Stimulated activated CD8-positive, alpha-beta memory T cell treated with anti-CD3 and anti-CD28 coated beads, Interleukin-12 subunit alpha, Interleukin-12 subunit beta, amount 100 ng/mL, for 4 hours (primary cell): ENCODE measurements at regions not wholly inside any gene's neighbourhood (a gene's known extent, or its start where the extent isn't known, plus 50 kb on each side); places are given as distances from the start of the nearest gene placed in this dataset.

Source experiments
- DNase-seq: peaks from one replicate; pipeline ENCODE4 v3.0.0-alpha.2; 2020; ENCODE audit warnings: low read depth

DNA sequence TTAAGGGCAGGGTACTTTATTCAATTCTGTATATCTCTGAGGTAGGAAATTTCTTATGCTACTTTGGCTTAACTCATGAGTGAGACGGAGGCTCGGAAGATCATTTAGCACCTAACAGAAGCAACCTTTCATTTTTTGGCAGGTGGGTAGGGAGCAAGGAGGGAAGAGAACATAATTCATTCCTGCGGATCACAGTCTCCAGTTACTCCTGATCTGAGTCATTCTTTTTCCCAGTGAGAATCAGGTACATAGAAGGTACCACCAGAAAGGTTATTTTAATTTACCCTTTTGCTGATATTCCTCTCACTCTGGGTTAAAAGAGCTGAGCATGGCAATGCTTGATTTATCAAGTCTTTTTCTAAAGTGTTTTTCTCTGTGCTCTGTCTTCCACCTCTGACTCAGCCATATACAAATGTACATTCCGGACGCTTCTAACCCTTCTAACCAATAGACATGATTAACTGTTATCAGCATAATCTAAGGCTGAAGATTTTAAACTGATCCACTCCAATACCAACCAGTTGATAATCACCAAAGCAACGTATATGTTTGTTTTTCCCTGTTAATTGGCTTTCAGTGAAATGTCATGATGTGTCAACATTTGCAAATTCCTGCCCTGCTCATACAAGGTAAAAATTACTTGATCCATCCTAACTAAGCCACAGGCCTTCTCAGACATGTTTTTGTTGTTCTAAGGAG, 271.7 kb downstream of the DUSP10 start:
- DNase-seq, result no peak

DNA sequence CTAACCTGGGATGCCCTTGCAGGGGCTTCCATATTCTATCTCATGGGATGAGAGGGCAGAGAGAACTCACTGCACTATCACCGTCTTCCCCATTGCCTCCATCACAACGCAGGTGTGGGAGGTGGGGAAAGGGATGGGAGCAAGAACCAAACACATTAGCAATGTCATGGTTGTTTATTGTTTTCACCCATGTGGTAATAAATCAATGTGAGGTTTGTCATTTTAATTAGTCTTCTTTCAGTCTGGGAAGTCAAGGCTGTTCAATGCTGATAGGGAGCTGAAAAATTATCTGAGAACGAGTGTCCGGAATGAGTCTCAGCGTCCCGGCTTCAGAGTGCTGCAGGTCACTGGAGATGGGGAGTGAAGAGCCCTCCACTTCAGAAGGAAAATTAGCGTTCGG, 268.5 kb downstream of the DUSP10 start:
- DNase-seq, result no peak

DNA sequence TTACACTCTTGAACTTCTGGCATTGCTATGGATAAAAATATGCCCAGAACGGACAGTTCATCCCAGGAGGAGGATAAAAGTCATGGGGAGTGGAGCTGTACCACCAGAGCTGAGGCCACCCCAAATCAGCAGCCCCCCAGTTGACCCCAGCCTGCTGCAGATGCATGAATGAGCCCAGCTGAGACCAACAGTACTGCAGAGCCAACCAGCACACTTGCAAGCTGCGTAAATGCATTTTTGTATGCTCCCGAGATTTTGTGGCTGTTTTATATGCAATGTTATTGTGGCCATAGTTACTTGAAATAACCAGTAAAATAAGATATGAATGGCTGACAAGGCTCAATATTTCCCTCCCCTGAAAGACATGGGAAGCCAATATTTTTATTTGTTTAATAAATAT, 264.6 kb downstream of the DUSP10 start:
- DNase-seq, result no peak

DNA sequence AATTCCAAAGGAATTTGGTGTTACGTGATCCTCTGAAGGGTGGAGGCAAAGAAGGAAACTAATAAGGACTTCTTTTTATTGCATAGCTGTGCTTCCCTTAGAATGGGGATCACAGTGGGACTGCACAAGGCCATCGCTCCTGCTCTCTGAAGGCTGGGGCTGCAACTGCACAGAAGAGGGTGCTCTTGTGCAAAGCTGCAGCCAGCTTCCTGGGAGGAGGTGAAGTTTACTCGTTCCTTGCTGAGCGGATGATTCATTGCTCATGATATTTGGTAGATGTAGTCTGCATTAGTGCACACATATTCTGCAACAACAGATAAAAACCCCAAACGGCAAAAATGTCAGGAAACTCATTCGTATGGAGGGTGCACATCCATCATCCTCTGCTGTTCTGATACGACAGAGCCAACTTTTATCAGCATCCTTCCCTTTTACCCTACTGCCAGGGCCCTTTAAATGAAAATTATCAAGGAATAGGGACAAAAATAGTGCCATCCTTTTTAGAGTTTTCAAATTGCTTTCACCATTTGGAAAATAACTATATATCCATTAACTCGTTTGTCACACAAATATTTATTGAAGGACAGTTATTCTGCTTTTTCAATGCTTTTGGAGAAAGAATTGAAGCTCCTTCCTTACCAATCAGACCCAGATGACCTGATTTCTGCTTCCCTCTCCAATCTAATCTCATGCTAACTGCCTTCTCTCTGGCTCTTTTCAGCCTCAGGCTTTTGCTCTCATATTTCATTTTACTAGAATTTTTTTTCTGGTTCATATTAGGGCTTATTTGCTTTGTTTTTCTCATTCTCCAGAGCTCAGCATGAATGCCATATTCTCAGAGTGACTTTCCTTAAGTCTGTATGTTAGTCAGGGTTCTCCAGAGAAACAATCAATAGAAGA, 263.6 kb downstream of the DUSP10 start:
- DNase-seq, result peak; percentile 36

DNA sequence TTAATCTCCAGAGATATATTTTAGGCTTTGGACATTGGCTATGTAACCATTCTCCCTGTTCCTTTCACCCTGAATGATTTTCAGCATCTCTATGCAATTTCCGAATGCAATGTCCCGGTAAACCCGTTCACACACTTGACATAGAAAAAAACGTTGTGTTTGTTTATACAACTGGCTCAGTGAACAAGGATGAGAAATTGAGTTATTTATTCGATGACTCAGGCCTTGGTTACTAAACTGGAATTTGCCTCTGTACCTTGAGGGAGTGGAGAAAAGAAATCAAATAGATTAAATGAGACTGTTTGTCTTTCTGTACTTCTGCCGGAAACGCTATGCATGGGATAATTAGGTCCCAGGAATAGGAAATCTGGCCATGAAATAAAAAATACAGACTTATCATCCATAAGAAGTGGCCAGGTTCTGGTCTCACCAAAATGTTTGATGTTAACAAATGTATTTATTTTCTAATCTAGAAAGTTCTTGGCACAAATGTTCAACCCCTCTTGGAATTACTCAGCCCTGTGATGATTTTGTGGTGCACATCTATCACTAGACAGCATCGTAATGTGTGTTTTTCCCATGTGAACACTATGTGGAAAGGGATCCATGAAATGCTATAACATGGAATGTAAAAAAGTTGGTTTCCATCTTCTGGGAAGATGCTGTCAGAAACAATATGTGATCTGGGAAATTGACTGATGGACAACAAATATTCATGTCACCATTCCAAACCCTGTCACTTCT, 253.9 kb downstream of the DUSP10 start:
- DNase-seq, result no peak

DNA sequence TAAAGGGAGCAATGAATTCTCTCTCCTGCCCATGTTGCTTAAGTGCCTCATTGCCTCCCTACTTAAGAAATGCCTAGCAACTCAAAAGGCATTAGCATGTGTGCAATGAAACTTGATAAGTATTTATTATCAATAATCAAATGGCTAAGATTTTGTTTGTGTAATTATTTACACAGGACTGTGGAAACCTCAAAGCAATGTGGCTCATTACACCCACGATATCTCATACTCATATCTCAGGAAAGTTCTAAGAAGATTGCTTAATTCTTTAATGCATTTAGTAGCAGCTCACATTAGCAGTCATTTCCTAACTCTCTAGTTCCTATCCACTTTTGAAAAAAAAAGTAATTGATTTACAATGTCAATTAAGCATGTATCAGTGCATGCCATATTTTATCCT, 253.3 kb downstream of the DUSP10 start:
- DNase-seq, result no peak

DNA sequence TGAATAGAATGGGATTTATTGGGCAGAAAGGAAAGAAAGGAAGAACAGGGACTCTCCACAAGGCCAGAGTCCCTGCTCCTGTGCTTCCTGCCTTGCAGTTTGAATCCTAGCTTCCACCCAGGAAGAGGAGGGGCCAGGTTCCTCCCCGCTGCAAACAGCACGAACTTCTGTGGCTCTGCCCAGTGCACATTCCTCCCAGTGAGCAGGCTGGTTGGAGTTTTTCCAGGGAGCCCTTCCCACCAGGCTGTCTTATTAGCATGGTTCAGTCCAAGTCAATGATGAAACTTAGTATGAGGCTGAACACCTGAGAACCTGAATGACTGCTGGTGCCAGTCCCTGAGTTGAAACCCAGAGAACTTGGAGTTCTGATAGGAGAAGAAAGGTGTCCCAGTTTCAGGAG, 247.2 kb downstream of the DUSP10 start:
- DNase-seq, result no peak

DNA sequence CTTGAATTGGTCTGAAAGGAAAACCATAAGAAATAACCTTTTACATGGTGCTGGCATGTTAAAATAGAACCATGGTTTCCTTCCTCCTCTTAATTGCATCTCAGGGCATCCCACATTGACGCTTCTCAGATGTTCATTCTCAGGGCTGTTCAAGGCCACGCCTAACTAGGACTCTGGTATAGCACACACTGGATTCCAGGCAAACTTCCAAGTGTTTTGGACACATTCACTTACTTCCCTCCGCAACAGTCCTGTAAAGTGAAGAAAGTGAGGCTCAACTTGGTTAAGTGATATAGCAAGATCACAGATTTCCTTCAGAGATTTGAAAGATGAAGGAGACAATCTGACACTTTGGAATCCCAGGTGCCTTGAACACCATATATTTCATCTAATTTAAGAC, 244.8 kb downstream of the DUSP10 start:
- DNase-seq, result no peak

DNA sequence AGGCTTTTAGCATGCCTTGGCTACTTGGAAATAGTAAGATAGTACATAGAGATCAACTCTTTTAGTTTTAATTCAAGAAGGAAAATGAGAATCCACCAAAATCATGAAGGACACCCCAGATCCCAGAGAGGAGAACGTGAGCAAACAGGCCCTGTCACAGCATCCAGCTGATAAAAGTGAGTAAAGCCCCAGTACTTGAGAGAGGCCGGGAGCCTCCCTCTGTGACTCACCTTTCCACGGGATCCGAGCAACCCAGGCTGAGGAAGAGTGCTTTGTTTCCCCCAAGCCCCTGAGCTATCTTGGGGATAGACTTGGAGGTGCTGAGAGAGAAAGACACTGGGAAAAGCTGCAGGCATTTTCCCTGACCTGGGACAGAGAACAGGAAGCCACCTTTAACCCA, 238.6 kb downstream of the DUSP10 start:
- DNase-seq, result no peak

DNA sequence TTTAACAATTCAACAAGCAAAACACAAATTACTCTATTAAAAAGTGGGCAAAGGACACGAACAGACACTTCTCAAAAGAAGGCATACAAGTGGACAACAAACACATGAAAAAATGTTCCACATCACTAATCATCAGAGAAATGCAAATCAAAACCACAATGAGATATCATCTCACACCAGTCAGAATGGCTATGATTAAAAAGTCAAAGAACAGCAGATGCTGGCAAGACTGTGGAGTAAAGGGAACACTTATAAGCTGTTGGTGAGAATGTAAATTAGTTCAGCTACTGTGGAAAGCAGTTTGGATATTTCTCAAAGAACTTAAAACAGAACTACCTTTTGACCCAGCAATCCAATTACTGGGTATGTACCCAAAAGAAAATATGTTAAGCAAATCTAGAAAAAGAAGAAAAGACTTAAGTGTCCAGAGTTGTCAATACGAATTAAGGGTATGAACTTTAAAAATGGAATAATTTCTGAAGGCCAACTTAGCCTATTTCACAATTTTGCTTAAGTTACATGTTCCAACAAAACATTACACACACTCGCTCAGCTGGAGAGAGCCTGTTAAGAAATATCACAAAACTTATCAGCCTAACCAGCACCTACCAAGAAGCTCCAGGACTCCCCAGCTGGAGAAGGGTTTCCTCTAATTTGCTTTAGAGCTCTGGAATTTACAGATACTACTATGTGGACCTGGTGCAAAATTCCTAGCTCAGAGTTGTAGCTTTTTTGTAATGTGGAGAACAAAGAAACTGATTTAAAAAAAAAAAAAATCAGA, 232.1 kb downstream of the DUSP10 start:
- no peak for DNase-seq

DNA sequence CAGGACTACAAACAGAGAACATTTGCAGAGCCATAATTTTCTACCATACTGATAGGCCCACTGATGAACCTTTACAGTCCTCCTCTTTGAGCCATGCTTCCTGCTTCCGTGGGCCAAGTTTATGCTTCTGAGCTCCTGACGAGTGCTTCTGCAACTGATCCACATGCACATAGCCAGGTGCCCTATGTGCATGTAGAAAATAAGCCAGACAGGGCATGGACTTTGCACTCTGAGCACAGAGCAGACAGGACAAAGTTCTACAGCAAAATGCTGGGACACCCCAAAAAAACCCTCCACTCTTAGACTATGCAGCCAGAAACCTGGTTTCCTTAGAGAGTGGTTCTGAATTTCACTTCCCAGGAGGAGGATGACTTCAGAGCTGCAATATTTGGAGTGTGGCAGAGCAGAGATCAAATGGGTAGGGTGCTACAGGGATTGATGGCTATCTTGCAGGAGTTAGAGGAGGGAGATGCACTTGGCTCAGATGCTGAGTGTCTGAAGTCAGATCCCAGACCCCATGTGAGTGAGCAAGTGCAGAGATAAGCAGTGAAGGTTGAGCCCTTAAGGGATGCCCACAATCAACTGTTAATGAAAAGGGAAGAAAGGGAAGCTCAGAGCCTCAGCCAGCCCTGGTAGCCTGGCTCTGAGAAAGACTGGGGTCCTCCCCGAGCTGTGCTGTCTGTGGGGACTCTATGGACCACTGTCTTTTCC, 230.9 kb downstream of the DUSP10 start:
- DNase-seq, result no peak

DNA sequence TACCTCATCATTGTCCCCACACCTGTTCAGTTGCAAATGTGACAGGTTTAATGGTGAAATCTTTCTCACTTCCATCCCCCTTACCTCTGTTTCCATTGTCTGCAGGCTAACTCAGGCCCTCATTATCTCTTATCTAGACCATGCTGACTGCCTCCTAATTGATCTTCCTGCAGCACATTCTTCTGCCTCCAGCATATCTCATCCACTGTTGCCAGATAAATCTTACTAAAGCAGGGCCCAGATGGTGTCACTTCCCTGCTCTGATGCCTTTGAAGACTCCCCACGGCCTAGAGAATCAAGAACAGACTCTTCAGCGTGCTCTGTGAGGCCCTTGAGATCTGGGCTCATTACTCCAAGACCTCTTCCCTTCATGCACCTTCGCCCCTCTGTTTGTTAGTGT, 230.1 kb downstream of the DUSP10 start:
- no peak for DNase-seq

DNA sequence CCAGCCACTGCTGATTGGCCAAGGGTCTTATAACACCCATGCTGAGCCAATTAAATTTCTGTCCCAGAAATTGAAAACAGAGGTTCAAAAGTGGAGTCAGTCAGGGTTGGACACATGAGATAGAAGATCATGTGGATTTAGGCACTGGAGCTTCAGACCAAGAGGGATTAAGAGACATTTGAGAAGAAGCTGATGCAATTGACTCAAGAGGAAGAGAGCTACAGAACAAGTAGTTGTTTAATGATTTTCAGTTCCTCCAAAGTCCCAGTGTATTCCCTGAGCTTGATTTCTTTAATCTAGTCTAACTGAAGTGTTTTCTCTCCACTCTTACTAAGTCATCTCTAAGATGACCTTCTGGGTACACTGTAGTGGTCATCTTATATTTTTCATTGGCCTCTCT, 227.1 kb downstream of the DUSP10 start:
- DNase-seq, result no peak

DNA sequence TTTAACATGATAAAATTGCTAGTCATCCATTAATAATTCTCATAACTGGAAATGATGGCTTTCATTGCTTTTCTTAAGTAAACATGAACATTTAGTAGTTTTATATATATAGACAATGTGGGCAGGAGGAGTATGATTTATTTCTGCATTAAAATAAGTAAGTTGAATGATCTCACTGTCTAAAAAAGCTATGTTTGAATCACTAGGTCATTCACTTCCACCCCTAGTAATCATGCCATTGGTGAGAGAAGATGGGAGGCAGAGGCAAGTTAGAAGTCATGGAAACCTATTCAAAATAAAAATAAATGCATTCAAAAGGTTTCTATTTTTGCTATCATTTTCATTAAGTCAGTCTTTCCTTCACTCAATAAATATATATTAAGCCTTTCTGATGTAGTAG, 226.4 kb downstream of the DUSP10 start:
- no peak for DNase-seq

DNA sequence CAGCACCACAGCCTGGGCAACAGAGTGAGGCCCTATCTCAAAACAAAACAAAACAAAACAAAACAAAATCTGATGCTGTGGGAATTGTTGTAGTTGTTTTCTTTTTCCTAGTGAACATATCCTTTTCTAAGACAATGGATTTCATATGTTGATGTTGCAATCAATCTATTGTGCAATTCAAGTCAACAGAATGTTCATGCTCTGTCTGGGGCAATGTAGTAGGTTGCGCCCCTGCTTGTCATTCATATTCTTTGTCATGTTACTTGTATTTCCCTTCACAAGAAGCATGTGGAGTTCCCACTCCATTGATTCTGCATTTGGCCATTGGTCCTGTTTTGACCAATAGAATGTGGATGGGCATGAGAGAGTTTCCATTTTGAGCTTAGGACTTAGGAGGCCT, 223.9 kb downstream of the DUSP10 start:
- no peak for DNase-seq

DNA sequence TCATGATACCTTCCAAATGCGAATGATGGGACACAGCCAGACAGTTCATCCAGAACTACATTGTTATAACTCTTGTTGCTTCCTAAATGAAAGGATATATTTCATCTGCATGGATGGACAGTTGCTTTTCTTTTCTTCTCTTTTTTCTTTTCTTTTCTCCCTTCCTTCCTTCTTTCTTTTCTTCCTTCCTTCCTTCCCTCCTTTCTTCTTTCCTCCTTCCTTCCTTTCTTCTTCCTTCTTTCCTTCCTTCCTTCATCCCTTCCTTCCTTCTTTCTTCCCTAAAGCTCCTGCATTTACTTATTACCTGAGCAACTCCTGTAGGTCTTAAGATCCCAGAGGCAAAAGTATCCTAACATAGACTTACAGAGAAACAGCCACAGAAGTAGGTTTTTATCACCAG, 221.6 kb downstream of the DUSP10 start:
- no peak for DNase-seq

DNA sequence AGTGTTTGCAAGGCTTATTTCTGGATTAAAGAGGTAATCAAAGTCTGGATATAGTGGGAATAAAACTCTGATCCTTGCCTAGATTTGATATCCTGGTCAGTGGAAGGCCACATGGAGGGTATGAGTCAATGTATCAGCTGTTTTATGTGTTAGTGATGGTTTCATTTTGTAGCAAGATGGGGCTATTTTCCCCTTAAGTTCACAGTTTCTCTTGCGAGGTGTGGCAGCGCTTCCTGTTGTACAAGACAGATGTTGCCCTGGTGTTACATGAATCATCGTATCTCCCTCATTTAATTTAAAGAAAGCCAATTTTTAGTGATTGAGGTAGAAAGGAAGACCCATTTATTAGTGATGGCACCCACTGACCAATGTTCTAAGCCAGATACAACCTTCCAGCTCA, 220.2 kb downstream of the DUSP10 start:
- DNase-seq, result no peak

DNA sequence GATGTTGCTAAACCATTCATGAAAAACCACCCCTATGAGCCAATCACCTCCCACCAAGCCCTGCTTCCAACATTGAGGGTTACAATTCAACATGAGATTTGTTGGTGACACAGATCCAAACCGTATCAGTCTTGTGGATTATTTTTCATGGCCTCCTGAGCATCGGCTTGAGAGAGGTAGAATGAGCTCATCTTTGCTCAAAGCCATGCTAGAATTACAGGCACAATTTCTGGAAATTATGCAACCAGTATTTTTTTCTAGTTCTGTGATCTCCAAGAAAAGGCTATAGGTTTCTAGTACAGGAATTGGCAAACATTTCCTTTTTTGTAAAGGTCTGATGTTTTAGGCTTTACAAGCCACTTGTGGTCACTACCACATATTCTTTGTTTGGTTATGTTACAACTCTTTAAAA, 219.4 kb downstream of the DUSP10 start:
- no peak for DNase-seq

DNA sequence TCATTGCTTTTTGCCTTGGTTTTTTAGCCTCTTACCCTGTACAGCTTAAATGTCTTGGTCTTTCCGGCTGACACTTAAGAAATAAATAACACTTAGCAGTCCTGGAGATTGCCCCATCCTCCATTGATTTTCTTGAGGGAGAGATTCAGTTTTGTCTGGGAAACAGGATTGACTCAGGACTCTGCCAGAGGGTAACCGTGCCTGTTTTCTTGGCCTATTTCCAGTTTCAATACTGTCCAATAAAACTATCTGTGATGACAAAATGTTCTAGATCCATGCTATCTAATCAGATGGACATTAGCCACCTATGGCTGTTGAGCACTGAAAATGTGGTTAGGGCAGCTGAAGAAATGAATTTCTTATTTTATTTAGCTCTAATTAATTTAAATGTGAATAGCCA, 216.1 kb downstream of the DUSP10 start:
- DNase-seq, result no peak

DNA sequence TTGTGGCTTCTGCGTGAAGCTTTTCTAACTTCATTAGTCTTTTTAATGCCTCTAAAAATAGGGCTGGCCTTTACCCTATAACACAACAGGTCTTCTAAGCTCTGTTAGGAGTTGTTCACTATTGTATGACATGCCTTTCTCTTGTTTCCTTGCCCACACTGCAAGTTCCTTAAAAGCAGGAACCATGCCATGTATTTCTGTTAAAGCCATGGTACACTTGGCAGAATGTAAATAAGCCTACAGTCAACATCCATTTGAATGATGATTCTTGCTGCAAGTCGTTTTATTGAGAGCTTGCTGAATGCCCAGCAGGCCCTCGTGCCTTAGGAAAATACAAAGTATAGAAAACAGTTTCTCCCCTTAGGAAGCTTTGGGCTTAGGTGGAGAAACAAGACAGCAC, 214.6 kb downstream of the DUSP10 start:
- no peak for DNase-seq

DNA sequence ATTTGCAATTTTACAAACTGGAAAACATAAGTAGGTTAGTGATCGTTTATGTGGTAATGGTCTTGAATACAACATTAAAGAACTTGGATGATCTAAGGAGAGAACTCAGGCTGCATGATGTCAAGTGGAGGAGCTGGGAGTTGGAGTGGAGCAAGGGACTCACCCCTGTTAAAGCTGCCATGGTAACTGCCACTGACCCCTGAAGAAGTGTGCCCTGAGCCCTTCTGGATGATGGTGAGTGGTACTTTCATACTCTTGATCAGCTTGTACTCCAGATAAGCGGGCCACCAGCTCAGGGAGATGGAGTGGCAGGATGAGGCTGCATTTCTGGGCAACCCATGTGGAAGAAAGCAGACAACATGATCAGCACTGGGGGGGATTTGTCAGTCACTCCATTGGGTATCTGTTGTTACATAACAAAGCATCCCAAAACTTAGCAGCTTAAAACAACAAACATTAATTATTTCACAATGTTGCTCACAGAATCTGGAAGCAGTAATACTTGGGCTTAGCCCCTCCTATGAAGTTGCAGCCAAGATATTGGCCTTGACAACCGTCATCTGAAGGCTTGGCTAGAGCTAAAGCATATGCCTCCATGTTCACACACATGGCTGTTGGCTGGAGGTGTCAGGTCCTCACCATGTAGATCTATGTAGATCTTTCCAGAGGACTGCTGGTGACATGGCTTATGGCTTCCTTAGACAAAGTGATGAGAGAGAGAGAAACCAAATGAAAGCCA, 213.8 kb downstream of the DUSP10 start:
- no peak for DNase-seq
